ENCODE measurements at regions not wholly inside any gene's neighbourhood (a gene's known extent, or its start where the extent isn't known, plus 50 kb on each side); places are given as distances from the start of the nearest gene placed in this dataset.
"Not testable (repeated sequence)": the region's sequence is repeated elsewhere in the genome, so short reads cannot be mapped to it uniquely, and the experiment has no call there.

- DNase-seq (ENCODE audit: insufficient read length, low spot score); FAIRE-seq: not testable (repeated sequence)
Measured at GRCh38 chr4:145255311-145255710, 74.9 kb upstream of the OTUD4 start.

- FAIRE-seq: no peak
- DNase-seq (ENCODE audit: insufficient read length, low spot score): no peak
Measured at GRCh38 chr4:145252190-145252589, 71.8 kb upstream of the OTUD4 start.

GRCh38 chr4:145251391-145251790, 71.0 kb upstream of the OTUD4 start:
- no peak for FAIRE-seq
- no peak for DNase-seq (ENCODE audit: insufficient read length, low spot score)

GRCh38 chr4:145248971-145249370, 68.6 kb upstream of the OTUD4 start:
- no peak for FAIRE-seq

GRCh38 chr4:145248502-145248901, 68.1 kb upstream of the OTUD4 start:
- DNase-seq (ENCODE audit: insufficient read length, low spot score): no peak
- no peak for FAIRE-seq

More at GRCh38 chr4:145248971-145249370, 68.6 kb upstream of the OTUD4 start:
- DNase-seq (ENCODE audit: insufficient read length, low spot score): no peak

GRCh38 chr4:145234091-145234706, 53.8 kb upstream of the OTUD4 start:
- DNase-seq (ENCODE audit: insufficient read length, low spot score) (peak; percentile 55), FAIRE-seq (peak; percentile 31)

- DNase-seq (ENCODE audit: insufficient read length, low spot score) (no peak), FAIRE-seq (no peak)
Measured at GRCh38 chr4:145231906-145232700, 51.7 kb upstream of the OTUD4 start.

GRCh38 chr4:145230726-145231125, 50.3 kb upstream of the OTUD4 start:
- no peak for DNase-seq (ENCODE audit: insufficient read length, low spot score)

More at GRCh38 chr4:145230726-145231125, 50.3 kb upstream of the OTUD4 start:
- no peak for FAIRE-seq

All from HTR-8/SVneo (cell line).